ENCODE measurements at regions not wholly inside any gene's neighbourhood (a gene's known extent, or its start where the extent isn't known, plus 50 kb on each side); places are given as distances from the start of the nearest gene placed in this dataset.
A peak's percentile ranks its signal among the peaks of the same experiment; 100 is the strongest.

DNA sequence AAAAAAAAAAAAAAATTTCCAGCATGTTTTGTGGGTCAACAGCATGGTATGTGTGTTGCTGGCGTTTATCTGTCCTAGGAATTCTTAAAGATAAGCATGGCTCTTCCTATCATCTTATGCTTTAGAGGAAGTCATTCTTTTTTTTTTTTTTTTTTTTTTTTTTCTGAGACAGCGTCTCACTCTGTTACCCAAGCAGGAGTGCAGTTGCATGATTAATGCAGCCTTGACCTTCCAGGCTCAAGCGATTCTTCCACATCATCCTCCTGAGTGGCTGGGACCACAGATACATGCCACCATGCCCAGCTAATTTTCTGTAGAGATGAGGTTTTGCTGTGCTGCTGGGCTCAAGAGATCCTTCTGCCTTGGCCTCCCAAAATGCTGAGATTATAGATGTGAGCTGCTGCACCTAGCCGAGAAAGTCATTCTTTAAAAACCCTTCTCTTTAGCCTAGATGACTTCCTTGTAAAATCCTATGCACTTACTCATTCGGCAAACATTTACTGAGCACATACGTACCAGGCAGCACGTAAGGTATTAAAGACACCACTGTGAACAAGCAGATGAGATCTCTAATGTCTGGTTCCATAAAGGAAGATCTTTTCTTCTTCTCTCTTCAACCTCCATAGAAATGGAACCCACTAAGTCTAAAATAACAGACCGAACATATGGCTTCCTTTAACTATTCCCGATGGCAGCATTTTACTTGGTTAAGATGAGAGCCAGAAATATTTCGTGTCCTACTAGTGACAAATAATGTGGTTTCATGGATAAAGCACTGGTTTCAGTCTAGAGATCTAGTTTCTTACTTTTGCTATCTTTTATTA, 122.4 kb downstream of the RIN2 start (continued):
- TF ChIP-seq, protein P1, sequence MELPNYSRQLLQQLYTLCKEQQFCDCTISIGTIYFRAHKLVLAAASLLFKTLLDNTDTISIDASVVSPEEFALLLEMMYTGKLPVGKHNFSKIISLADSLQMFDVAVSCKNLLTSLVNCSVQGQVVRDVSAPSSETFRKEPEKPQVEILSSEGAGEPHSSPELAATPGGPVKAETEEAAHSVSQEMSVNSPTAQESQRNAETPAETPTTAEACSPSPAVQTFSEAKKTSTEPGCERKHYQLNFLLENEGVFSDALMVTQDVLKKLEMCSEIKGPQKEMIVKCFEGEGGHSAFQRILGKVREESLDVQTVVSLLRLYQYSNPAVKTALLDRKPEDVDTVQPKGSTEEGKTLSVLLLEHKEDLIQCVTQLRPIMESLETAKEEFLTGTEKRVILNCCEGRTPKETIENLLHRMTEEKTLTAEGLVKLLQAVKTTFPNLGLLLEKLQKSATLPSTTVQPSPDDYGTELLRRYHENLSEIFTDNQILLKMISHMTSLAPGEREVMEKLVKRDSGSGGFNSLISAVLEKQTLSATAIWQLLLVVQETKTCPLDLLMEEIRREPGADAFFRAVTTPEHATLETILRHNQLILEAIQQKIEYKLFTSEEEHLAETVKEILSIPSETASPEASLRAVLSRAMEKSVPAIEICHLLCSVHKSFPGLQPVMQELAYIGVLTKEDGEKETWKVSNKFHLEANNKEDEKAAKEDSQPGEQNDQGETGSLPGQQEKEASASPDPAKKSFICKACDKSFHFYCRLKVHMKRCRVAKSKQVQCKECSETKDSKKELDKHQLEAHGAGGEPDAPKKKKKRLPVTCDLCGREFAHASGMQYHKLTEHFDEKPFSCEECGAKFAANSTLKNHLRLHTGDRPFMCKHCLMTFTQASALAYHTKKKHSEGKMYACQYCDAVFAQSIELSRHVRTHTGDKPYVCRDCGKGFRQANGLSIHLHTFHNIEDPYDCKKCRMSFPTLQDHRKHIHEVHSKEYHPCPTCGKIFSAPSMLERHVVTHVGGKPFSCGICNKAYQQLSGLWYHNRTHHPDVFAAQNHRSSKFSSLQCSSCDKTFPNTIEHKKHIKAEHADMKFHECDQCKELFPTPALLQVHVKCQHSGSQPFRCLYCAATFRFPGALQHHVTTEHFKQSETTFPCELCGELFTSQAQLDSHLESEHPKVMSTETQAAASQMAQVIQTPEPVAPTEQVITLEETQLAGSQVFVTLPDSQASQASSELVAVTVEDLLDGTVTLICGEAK (IDR thresholded peaks at IDR 0.05): no peak
- TF ChIP-seq, protein P1 (CRISPR knock-in tag; IDR thresholded peaks at IDR 0.05): no peak
- TF ChIP-seq ZNF709 (CRISPR knock-in tag; IDR thresholded peaks at IDR 0.05): 0 out of 2 replicates have a peak, but pooled peaks have one; percentile 37
- TF ChIP-seq YEATS2 (CRISPR knock-in tag; IDR thresholded peaks at IDR 0.05; ENCODE audit: borderline replicate concordance): peak; percentile 18; the same call in 1 of the 2 replicates
- peak; percentile 50; the same call in 1 of the 2 replicates for TF ChIP-seq IRF2 (CRISPR knock-in tag; IDR thresholded peaks at IDR 0.05)
- TF ChIP-seq GABPA (IDR thresholded peaks at IDR 0.05; ENCODE audit: low read depth, low read length): no peak
- TF ChIP-seq GABPA (CRISPR knock-in tag; IDR thresholded peaks at IDR 0.05; ENCODE audit: low read depth): peak; percentile 21; the same call in 1 of the 2 replicates
- TF ChIP-seq ZKSCAN8 (CRISPR knock-in tag; IDR thresholded peaks at IDR 0.05; ENCODE audit: borderline replicate concordance): peak; percentile 41; the same call in 1 of the 2 replicates
- no peak for TF ChIP-seq ZNF343 (CRISPR knock-in tag; IDR thresholded peaks at IDR 0.05)
- TF ChIP-seq, protein P2, sequence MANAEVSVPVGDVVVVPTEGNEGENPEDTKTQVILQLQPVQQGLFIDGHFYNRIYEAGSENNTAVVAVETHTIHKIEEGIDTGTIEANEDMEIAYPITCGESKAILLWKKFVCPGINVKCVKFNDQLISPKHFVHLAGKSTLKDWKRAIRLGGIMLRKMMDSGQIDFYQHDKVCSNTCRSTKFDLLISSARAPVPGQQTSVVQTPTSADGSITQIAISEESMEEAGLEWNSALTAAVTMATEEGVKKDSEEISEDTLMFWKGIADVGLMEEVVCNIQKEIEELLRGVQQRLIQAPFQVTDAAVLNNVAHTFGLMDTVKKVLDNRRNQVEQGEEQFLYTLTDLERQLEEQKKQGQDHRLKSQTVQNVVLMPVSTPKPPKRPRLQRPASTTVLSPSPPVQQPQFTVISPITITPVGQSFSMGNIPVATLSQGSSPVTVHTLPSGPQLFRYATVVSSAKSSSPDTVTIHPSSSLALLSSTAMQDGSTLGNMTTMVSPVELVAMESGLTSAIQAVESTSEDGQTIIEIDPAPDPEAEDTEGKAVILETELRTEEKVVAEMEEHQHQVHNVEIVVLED (CRISPR knock-in tag; IDR thresholded peaks at IDR 0.05; ENCODE audit: borderline replicate concordance): no peak
- TF ChIP-seq ZNF143 (CRISPR knock-in tag; IDR thresholded peaks at IDR 0.05): no peak
- TF ChIP-seq, protein P3, sequence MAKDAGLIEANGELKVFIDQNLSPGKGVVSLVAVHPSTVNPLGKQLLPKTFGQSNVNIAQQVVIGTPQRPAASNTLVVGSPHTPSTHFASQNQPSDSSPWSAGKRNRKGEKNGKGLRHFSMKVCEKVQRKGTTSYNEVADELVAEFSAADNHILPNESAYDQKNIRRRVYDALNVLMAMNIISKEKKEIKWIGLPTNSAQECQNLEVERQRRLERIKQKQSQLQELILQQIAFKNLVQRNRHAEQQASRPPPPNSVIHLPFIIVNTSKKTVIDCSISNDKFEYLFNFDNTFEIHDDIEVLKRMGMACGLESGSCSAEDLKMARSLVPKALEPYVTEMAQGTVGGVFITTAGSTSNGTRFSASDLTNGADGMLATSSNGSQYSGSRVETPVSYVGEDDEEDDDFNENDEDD (CRISPR knock-in tag; IDR thresholded peaks at IDR 0.05; ENCODE audit: borderline replicate concordance): no peak
- TF ChIP-seq KLF12 (CRISPR knock-in tag; IDR thresholded peaks at IDR 0.05; ENCODE audit: borderline replicate concordance): no peak
- TF ChIP-seq ZNF451 (CRISPR knock-in tag; IDR thresholded peaks at IDR 0.05): no peak
- no peak for TF ChIP-seq ZNF782 (CRISPR knock-in tag; IDR thresholded peaks at IDR 0.05; ENCODE audit: borderline replicate concordance)
- TF ChIP-seq JUNB (CRISPR knock-in tag; IDR thresholded peaks at IDR 0.05; ENCODE audit: borderline replicate concordance): peak; percentile 72; the same call in 1 of the 2 replicates
- no peak for TF ChIP-seq ZMYM4 (CRISPR knock-in tag; IDR thresholded peaks at IDR 0.05)

All from HepG2 (cell line).